ENCODE measurements at regions not wholly inside any gene's neighbourhood (a gene's known extent, or its start where the extent isn't known, plus 50 kb on each side); places are given as distances from the start of the nearest gene placed in this dataset.

- Histone ChIP-seq H3K4me1 (peaks cover 0 to 19% (median 8%) of the 10 kb centered on the region in 4 donors), H3K36me3 (no peaks in the 10 kb centered on the region), H3K27ac (peak overlapping the region; percentile 7 to 49 (median 17)), H3K9me3 (no peaks in the 10 kb centered on the region), H3K4me3 (no peak overlapping the region), H3K27me3 (no peaks in the 10 kb centered on the region)
- DNase-seq, result no peak
- WGBS, 2 donors (ENCODE audit: low coverage in 1 of 2), result 22 to 64% methylated on average over 3 to 4 of the region's 4 CpGs
- TF ChIP-seq POLR2A (IDR thresholded peaks at IDR 0.05), result no peak
- no peak for TF ChIP-seq EP300 (IDR thresholded peaks at IDR 0.05; ENCODE audit: low read depth)
- TF ChIP-seq POLR2AphosphoS5 (IDR thresholded peaks at IDR 0.05), result peak in 1 of 3 donors; percentile 26
- intact Hi-C loops (cut with DNase I; ENCODE audit: low total_unique reads), result loop anchor here (10.0 kb wide), 1 partner anchor 1056 kb away; no protein-coding TSS in a partner anchor
- in situ Hi-C loops (cut with MboI; ENCODE audit: low pct_ligation_motif_present in 1 of 4, low pct_unique_long_range_greater_than_20kb in 1 of 4, low sequenced_read_pairs in 3 of 4), result loop anchor here (10.0 to 25.0 kb wide), 4 partner anchors 279 to 1054 kb away; partner anchors contain the start of gene THBS1 (in 4 of the 4)
These were observed 144.1 kb upstream of the RASGRP1 start for GRCh38 chr15:38708672-38709180.

- H3K27me3 ChIP-seq, result no peaks in the 10 kb centered on the region
- 48 to 68% methylated on average over 2 of the region's 2 CpGs for WGBS, 2 donors (ENCODE audit: low coverage in 1 of 2)
- H3K9me3 ChIP-seq, result no peaks in the 10 kb centered on the region
- H3K36me3 ChIP-seq, result no peaks in the 10 kb centered on the region
- no peak overlapping the region for H3K4me3 ChIP-seq
- intact Hi-C loops (cut with DNase I; ENCODE audit: low total_unique reads) (loop anchor here (10.0 kb wide), 1 partner anchor 1056 kb away; no protein-coding TSS in a partner anchor), in situ Hi-C loops (cut with MboI; ENCODE audit: low pct_ligation_motif_present in 1 of 4, low pct_unique_long_range_greater_than_20kb in 1 of 4, low sequenced_read_pairs in 3 of 4) (loop anchor here (10.0 to 25.0 kb wide), 4 partner anchors 278 to 1053 kb away; partner anchors contain the start of gene THBS1 (in 4 of the 4))
- TF ChIP-seq EP300 (IDR thresholded peaks at IDR 0.05; ENCODE audit: low read depth), result no peak
- no peak for TF ChIP-seq POLR2AphosphoS5 (IDR thresholded peaks at IDR 0.05)
- no peak for TF ChIP-seq POLR2A (IDR thresholded peaks at IDR 0.05)
- no peak for TF ChIP-seq CTCF (IDR thresholded peaks at IDR 0.05)
- H3K4me1 ChIP-seq, result peaks cover 0 to 21% (median 8%) of the 10 kb centered on the region in 4 donors
- no peak for DNase-seq
- H3K27ac ChIP-seq, result peak overlapping the region in 3 of 4 donors; percentile 7 to 49 (median 11)
These were observed 144.6 kb upstream of the RASGRP1 start for GRCh38 chr15:38709196-38709595.

GRCh38 chr15:38714309-38715072, 149.9 kb upstream of the RASGRP1 start:
- no peak overlapping the region for H3K4me3 ChIP-seq
- TF ChIP-seq CTCF (IDR thresholded peaks at IDR 0.05), result no peak
- TF ChIP-seq EP300 (IDR thresholded peaks at IDR 0.05; ENCODE audit: low read depth), result no peak
- no peak for TF ChIP-seq POLR2A (IDR thresholded peaks at IDR 0.05)
- no peak for TF ChIP-seq POLR2AphosphoS5 (IDR thresholded peaks at IDR 0.05)
- in situ Hi-C loops (cut with MboI; ENCODE audit: low pct_ligation_motif_present in 1 of 4, low pct_unique_long_range_greater_than_20kb in 1 of 4, low sequenced_read_pairs in 3 of 4) (loop anchor here (25.0 kb wide), 3 partner anchors 273 to 1048 kb away; partner anchors contain the start of gene THBS1 (in 3 of the 4)), intact Hi-C loops (cut with DNase I; ENCODE audit: low total_unique reads) (no loop called here)
- peak overlapping the region in 2 of 4 donors; percentile 6 to 45 for H3K27ac ChIP-seq
- WGBS, 2 donors (ENCODE audit: low coverage in 1 of 2), result 31 to 76% methylated on average over 2 to 4 of the region's 4 CpGs
- no peak for DNase-seq
- H3K36me3 ChIP-seq, result no peaks in the 10 kb centered on the region
- peaks cover 0 to 11% (median 3%) of the 10 kb centered on the region in 4 donors for H3K4me1 ChIP-seq
- H3K9me3 ChIP-seq, result no peaks in the 10 kb centered on the region
- H3K27me3 ChIP-seq, result no peaks in the 10 kb centered on the region

GRCh38 chr15:38720893-38721567, 156.4 kb upstream of the RASGRP1 start:
- Histone ChIP-seq H3K27me3 (no peaks in the 10 kb centered on the region), H3K27ac (no peak overlapping the region), H3K4me1 (no peaks in the 10 kb centered on the region), H3K9me3 (no peaks in the 10 kb centered on the region), H3K4me3 (no peak overlapping the region), H3K36me3 (no peaks in the 10 kb centered on the region)
- intact Hi-C loops (cut with DNase I; ENCODE audit: low total_unique reads) (no loop called here), in situ Hi-C loops (cut with MboI; ENCODE audit: low pct_ligation_motif_present in 1 of 4, low pct_unique_long_range_greater_than_20kb in 1 of 4, low sequenced_read_pairs in 3 of 4) (loop anchor here (25.0 kb wide), 3 partner anchors 266 to 1041 kb away; partner anchors contain the start of gene THBS1 (in 3 of the 4))
- no peak for DNase-seq
- WGBS, 2 donors (ENCODE audit: low coverage in 1 of 2), result 79 to 81% methylated on average over 4 of the region's 4 CpGs
- TF ChIP-seq POLR2AphosphoS5 (IDR thresholded peaks at IDR 0.05), result no peak
- TF ChIP-seq CTCF (IDR thresholded peaks at IDR 0.05), result no peak
- TF ChIP-seq EP300 (IDR thresholded peaks at IDR 0.05; ENCODE audit: low read depth), result no peak
- no peak for TF ChIP-seq POLR2A (IDR thresholded peaks at IDR 0.05)

All from transverse colon (tissue), 4 donors.